ENCODE measurements at regions not wholly inside any gene's neighbourhood (a gene's known extent, or its start where the extent isn't known, plus 50 kb on each side); places are given as distances from the start of the nearest gene placed in this dataset.
"Not testable (repeated sequence)": the region's sequence is repeated elsewhere in the genome, so short reads cannot be mapped to it uniquely, and the experiment has no call there.

DNA sequence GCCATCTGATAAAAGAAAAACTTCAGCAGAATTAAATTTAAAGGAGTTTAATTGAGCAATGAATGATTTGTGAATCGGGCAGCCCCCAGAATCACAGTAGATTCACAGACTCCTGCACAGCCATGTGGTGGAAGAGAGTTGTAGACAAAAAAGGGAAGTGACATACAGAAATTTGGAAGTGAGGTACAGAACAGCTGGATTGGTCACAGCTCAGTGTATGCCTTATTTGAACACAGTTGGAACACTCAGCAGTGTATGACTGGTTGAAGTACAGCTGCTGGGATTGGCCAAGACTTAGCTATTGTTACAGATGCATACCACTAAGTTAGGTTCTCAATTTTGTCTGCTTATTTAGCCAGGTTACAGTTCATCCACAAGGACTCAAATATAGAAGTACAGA lies 213.9 kb upstream of the TMEM260 start:
- TF ChIP-seq, protein P1, sequence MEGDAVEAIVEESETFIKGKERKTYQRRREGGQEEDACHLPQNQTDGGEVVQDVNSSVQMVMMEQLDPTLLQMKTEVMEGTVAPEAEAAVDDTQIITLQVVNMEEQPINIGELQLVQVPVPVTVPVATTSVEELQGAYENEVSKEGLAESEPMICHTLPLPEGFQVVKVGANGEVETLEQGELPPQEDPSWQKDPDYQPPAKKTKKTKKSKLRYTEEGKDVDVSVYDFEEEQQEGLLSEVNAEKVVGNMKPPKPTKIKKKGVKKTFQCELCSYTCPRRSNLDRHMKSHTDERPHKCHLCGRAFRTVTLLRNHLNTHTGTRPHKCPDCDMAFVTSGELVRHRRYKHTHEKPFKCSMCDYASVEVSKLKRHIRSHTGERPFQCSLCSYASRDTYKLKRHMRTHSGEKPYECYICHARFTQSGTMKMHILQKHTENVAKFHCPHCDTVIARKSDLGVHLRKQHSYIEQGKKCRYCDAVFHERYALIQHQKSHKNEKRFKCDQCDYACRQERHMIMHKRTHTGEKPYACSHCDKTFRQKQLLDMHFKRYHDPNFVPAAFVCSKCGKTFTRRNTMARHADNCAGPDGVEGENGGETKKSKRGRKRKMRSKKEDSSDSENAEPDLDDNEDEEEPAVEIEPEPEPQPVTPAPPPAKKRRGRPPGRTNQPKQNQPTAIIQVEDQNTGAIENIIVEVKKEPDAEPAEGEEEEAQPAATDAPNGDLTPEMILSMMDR (IDR thresholded peaks at IDR 0.05): not testable (repeated sequence)
- not testable (repeated sequence) for TF ChIP-seq POLR2A (IDR thresholded peaks at IDR 0.05)

All from testis (tissue), 2 donors.